B cell (primary cell): ENCODE measurements at regions not wholly inside any gene's neighbourhood (a gene's known extent, or its start where the extent isn't known, plus 50 kb on each side); places are given as distances from the start of the nearest gene placed in this dataset.

ENCODE experiments used
- ATAC-seq: fragments of 200-7000 bp; cut with Tn5 transposase; one replicate; pipeline ENCODE4 v1.10.0; 2021; ENCODE audit warnings: low read depth, mild to moderate bottlenecking, moderate number of reproducible peaks, moderate library complexity
- CTCF ChIA-PET: fragments of 350-600 bp; sonication (Branson Sonifier 250); formaldehyde crosslinking; loops from one replicate; lab custom pipeline; 2021; ENCODE audit warnings: antibody characterized with exemption, inconsistent platforms; lab: Charles Lee
- POLR2A ChIA-PET: fragments of 350-600 bp; sonication (Branson Sonifier 250); formaldehyde crosslinking; loops from one replicate; lab custom pipeline; 2021; ENCODE audit warnings: antibody characterized with exemption; lab: Charles Lee
- DNase-seq: peaks from one replicate; pipeline ENCODE4 v3.0.0; 2013
- H2AFZ ChIP-seq: 2 replicates; pipeline ENCODE4 v1.6.1; 2012; ENCODE audit warnings: mild to moderate bottlenecking, low read depth, low read length; ENCODE audit not compliant: insufficient read depth, poor library complexity, severe bottlenecking
- H3K27ac ChIP-seq, 2 donors: 1 replicate in 1 of 2; 2 replicates in 1 of 2; pipeline ENCODE4 v1.5.1; 2012 to 2013; ENCODE audit warnings: low read length in 2 of 2, mild to moderate bottlenecking in 2 of 2, moderate library complexity in 1 of 2
- H3K27me3 ChIP-seq, 4 experiments: fragments of 200-600 bp in 1 of 4; sonication (generic) in 1 of 4; replicated peaks in 1 of 4; 1 replicate in 2 of 4; 2 replicates in 2 of 4; pipeline versions ENCODE4 v1.6.1 to v1.7.0; 2013 to 2016; ENCODE audit warnings: low read length in 3 of 4, mild to moderate bottlenecking in 2 of 4, mixed read lengths in 1 of 4, moderate library complexity in 1 of 4; ENCODE audit not compliant: insufficient read depth in 4 of 4, control insufficient read depth in 3 of 4; ENCODE audit errors: control extremely low read depth in 1 of 4
- H3K36me3 ChIP-seq, 2 experiments: replicated peaks in 1 of 2; 1 replicate in 1 of 2; 2 replicates in 1 of 2; pipeline versions ENCODE4 v1.6.1 to v1.7.1; 2013; ENCODE audit warnings: low read length in 1 of 2; ENCODE audit not compliant: insufficient read depth in 2 of 2, control insufficient read depth in 1 of 2; ENCODE audit errors: control extremely low read depth in 1 of 2, extremely low read depth in 1 of 2
- H3K4me1 ChIP-seq, 2 donors: fragments of 200-600 bp in 1 of 2; sonication (generic) in 1 of 2; 1 replicate in 1 of 2; 2 replicates in 1 of 2; pipeline versions ENCODE4 v1.5.1 to v1.6.1; 2013 to 2017; ENCODE audit warnings: low read length in 2 of 2; ENCODE audit not compliant: control insufficient read depth in 2 of 2, insufficient read depth in 2 of 2
- H3K4me2 ChIP-seq: replicated peaks from 2 replicates; pipeline ENCODE3; 2012; ENCODE audit warnings: mild to moderate bottlenecking, low read depth, low read length; ENCODE audit not compliant: poor library complexity, severe bottlenecking
- H3K4me3 ChIP-seq, 5 experiments: fragments of 200-600 bp in 1 of 5; sonication (generic) in 1 of 5; 1 replicate in 3 of 5; 2 replicates in 2 of 5; pipeline versions ENCODE4 v1.5.1 to v1.7.0; 2011 to 2016; ENCODE audit warnings: low read length in 4 of 5, mild to moderate bottlenecking in 4 of 5, low read depth in 2 of 5, control low read depth in 1 of 5, moderate library complexity in 1 of 5; ENCODE audit not compliant: insufficient read depth in 1 of 5; ENCODE audit errors: control extremely low read depth in 1 of 5, extremely low read depth in 1 of 5
- H3K79me2 ChIP-seq: fragments of 200-600 bp; sonication (generic); one replicate; pipeline ENCODE4 v1.6.0; 2016; ENCODE audit warnings: low read length; ENCODE audit not compliant: control insufficient read depth, insufficient read depth
- H3K9ac ChIP-seq: fragments of 200-600 bp; sonication (generic); 2 replicates; pipeline ENCODE4 v1.6.1; 2017; ENCODE audit warnings: mild to moderate bottlenecking, low read length, moderate library complexity
- H3K9me3 ChIP-seq, 3 donors: one replicate each; pipeline versions ENCODE4 v1.6.1 to v1.7.1; 2013; ENCODE audit warnings: low read length in 2 of 3; ENCODE audit not compliant: control insufficient read depth in 2 of 3, insufficient read depth in 1 of 3; ENCODE audit errors: control extremely low read depth in 1 of 3
- H4K20me1 ChIP-seq: 2 replicates; pipeline ENCODE4 v1.6.0; 2012; ENCODE audit warnings: mild to moderate bottlenecking, low read length; ENCODE audit not compliant: insufficient read depth, control insufficient read depth, poor library complexity, severe bottlenecking
- H3K27ac Mint-ChIP-seq: one replicate; pipeline ENCODE4 v1.8.0; 2021; ENCODE audit warnings: mixed read lengths
- H3K27me3 Mint-ChIP-seq: one replicate; pipeline ENCODE4 v1.8.0; 2021; ENCODE audit warnings: mixed read lengths
- H3K4me1 Mint-ChIP-seq: one replicate; pipeline ENCODE4 v1.8.0; 2021; ENCODE audit warnings: mixed read lengths
- H3K4me3 Mint-ChIP-seq: one replicate; pipeline ENCODE4 v1.8.0; 2021; ENCODE audit warnings: mixed read lengths
- H3K9me3 Mint-ChIP-seq: one replicate; pipeline ENCODE4 v1.8.0; 2022; ENCODE audit warnings: mixed read lengths; ENCODE audit not compliant: insufficient read depth
- CTCF ChIP-seq: fragments of 200-600 bp; IDR thresholded peaks from one replicate; pipeline ENCODE4 v1.8.0; 2022; ENCODE audit warnings: antibody characterized with exemption, mild to moderate bottlenecking
- EZH2 ChIP-seq: IDR thresholded peaks from 2 replicates; pipeline ENCODE4 v1.6.1; 2012; ENCODE audit warnings: borderline replicate concordance, low read depth, mild to moderate bottlenecking, moderate library complexity, low read length; ENCODE audit not compliant: insufficient read depth, poor library complexity, severe bottlenecking
- WGBS: methylation state at CpG from one replicate; pipeline ENCODE4 v1.1.5; 2013; ENCODE audit warnings: missing lambda C conversion rate; ENCODE audit not compliant: insufficient coverage; 5-methylcytosine and 5-hydroxymethylcytosine counted together
- intact Hi-C: fragments of 100-400 bp; cut with micrococcal nuclease; formaldehyde crosslinking; loops from one replicate; pipeline ENCODE4 v1.10.0; 2022

DNA sequence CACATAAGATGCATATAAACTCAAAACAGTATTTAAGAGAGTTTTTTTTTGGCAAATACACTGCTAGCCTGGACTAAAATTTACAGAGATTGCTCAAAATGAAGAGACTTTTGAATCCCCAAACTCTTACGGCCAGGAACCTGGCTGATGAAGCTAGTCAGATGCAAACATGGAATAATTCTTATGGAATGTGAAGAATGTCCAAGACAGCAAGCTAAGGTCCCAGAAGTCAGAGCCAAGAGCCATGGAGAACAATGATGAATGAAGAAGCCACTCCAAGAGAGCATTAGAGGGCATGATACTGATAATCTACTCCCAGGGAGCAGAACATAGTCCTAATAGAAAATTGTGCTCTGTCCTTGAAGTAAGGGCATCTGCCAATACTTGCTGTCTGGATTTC is 705.5 kb downstream of the DIPK2A start:
- peaks cover 1% of the 10 kb centered on the region for H3K9me3 Mint-ChIP-seq
- intact Hi-C loops, result no loop called here
- H3K27me3 Mint-ChIP-seq, result no peaks in the 10 kb centered on the region
- no peaks in the 10 kb centered on the region for H3K4me1 ChIP-seq
- ChIA-PET CTCF (no interaction called here), POLR2A (no interaction called here)
- H3K4me2 ChIP-seq, result no peak overlapping the region
- no peak overlapping the region for H3K4me3 ChIP-seq
- H3K27ac Mint-ChIP-seq, result no peak overlapping the region
- no peak overlapping the region for H3K27ac ChIP-seq
- no peaks in the 10 kb centered on the region for H4K20me1 ChIP-seq
- H3K9ac ChIP-seq, result no peak overlapping the region
- no peaks in the 10 kb centered on the region for H3K79me2 ChIP-seq
- H3K4me1 Mint-ChIP-seq, result no peaks in the 10 kb centered on the region
- H2AFZ ChIP-seq, result no peak overlapping the region
- no peak overlapping the region for H3K4me3 Mint-ChIP-seq
- no peaks in the 10 kb centered on the region for H3K9me3 ChIP-seq
- no peaks in the 10 kb centered on the region for H3K36me3 ChIP-seq
- TF ChIP-seq EZH2 (no peak), CTCF (no peak)
- no CpG with 5 or more reads among the region's 1 CpG for WGBS
- H3K27me3 ChIP-seq, result no peaks in the 10 kb centered on the region
- no peak for ATAC-seq
- no peak for DNase-seq

DNA sequence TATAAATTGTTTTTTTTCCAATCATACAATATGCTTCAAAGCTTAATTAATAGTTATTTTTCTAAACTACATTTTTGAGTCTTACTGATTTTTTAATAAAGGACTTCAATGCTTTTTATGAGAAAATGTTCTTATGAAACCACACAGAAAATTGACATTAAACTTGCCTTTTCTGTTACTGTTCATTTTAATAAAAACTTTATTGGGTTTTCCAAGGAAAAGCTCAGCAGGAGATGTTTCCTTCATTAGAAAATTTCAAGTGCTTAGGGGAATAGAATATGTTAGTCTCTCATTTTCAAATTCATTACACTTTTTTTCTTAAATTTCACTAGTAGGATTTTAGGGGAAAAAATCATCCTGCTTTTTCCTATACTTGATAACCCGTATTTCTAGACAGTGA is 711.4 kb downstream of the DIPK2A start:
- Histone ChIP-seq H3K9ac (no peak overlapping the region), H3K27ac (no peak overlapping the region), H3K4me3 (no peak overlapping the region), H3K9me3 (no peaks in the 10 kb centered on the region), H3K27me3 (no peaks in the 10 kb centered on the region), H3K36me3 (no peaks in the 10 kb centered on the region), H3K79me2 (no peaks in the 10 kb centered on the region), H3K4me1 (no peaks in the 10 kb centered on the region), H4K20me1 (no peaks in the 10 kb centered on the region), H2AFZ (no peak overlapping the region), H3K4me2 (no peak overlapping the region)
- TF ChIP-seq CTCF, result no peak
- no peak for TF ChIP-seq EZH2
- ChIA-PET CTCF (no interaction called here), POLR2A (no interaction called here)
- DNase-seq (no peak), ATAC-seq (no peak)
- Mint-ChIP-seq H3K27me3 (no peaks in the 10 kb centered on the region), H3K9me3 (no peaks in the 10 kb centered on the region), H3K4me1 (no peaks in the 10 kb centered on the region), H3K27ac (no peak overlapping the region), H3K4me3 (no peak overlapping the region)
- no CpG with 5 or more reads among the region's 1 CpG for WGBS
- intact Hi-C loops, result no loop called here
